HEK293T (cell line): ENCODE measurements at regions not wholly inside any gene's neighbourhood (a gene's known extent, or its start where the extent isn't known, plus 50 kb on each side); places are given as distances from the start of the nearest gene placed in this dataset.
"Not testable (repeated sequence)": the region's sequence is repeated elsewhere in the genome, so short reads cannot be mapped to it uniquely, and the experiment has no call there.

Experiments
- CTCF ChIA-PET: fragments of 350-600 bp; formaldehyde crosslinking; extraction: SDS; loops from one replicate; lab custom pipeline; 2021; ENCODE audit warnings: antibody characterized with exemption, inconsistent platforms; lab: Yijun Ruan, JAX
- POLR2A ChIA-PET: fragments of 350-600 bp; formaldehyde crosslinking; extraction: SDS; loops from one replicate; lab custom pipeline; 2020; ENCODE audit warnings: antibody characterized with exemption, inconsistent platforms; lab: Yijun Ruan, JAX
- DNase-seq: peaks from one replicate; pipeline ENCODE4 v3.0.0; 2012; ENCODE audit warnings: mixed read lengths; ENCODE audit errors: extremely low spot score
- ARNT ChIP-seq: fragments of 450-650 bp; IDR thresholded peaks from 2 replicates; pipeline ENCODE4 v1.6.1; 2017; ENCODE audit warnings: mild to moderate bottlenecking
- BHLHE40 ChIP-seq: fragments of 450-650 bp; IDR thresholded peaks from 2 replicates; pipeline ENCODE4 v1.6.1; 2016; ENCODE audit warnings: mild to moderate bottlenecking, moderate library complexity, borderline replicate concordance
- CTBP1 ChIP-seq: fragments of 450-650 bp; IDR thresholded peaks from 2 replicates; pipeline ENCODE4 v1.6.1; 2016; ENCODE audit warnings: borderline replicate concordance
- ELF4 ChIP-seq: fragments of 450-650 bp; IDR thresholded peaks from 2 replicates; pipeline ENCODE4 v1.6.1; 2017; ENCODE audit warnings: antibody characterized with exemption
- FOXA1 ChIP-seq: fragments of 450-650 bp; IDR thresholded peaks from 2 replicates; pipeline ENCODE4 v1.6.1; 2016; ENCODE audit warnings: mild to moderate bottlenecking
- FOXK2 ChIP-seq: fragments of 450-650 bp; IDR thresholded peaks from 2 replicates; pipeline ENCODE4 v1.6.1; 2016; ENCODE audit warnings: mild to moderate bottlenecking
- FOXM1 ChIP-seq: fragments of 450-650 bp; IDR thresholded peaks from 2 replicates; pipeline ENCODE4 v1.6.1; 2017; ENCODE audit warnings: mild to moderate bottlenecking, borderline replicate concordance
- HDGF ChIP-seq: fragments of 450-650 bp; IDR thresholded peaks from 2 replicates; pipeline ENCODE4 v1.6.1; 2017; ENCODE audit warnings: antibody characterized with exemption, borderline replicate concordance
- L3MBTL2 ChIP-seq: fragments of 450-650 bp; conservative IDR thresholded peaks from 2 replicates; pipeline ENCODE4 v1.6.1; 2016; ENCODE audit warnings: mild to moderate bottlenecking
- LEF1 ChIP-seq: fragments of 450-650 bp; IDR thresholded peaks from 2 replicates; pipeline ENCODE4 v1.6.1; 2017; ENCODE audit warnings: mild to moderate bottlenecking, borderline replicate concordance
- NFRKB ChIP-seq: fragments of 450-650 bp; IDR thresholded peaks from 2 replicates; pipeline ENCODE4 v1.6.1; 2016; ENCODE audit warnings: mild to moderate bottlenecking, moderate library complexity
- PKNOX1 ChIP-seq: fragments of 450-650 bp; IDR thresholded peaks from 2 replicates; pipeline ENCODE4 v1.6.1; 2016
- SP1 ChIP-seq: fragments of 450-650 bp; IDR thresholded peaks from 2 replicates; pipeline ENCODE4 v1.6.1; 2017
- SUZ12 ChIP-seq: fragments of 450-650 bp; IDR thresholded peaks from 2 replicates; pipeline ENCODE4 v1.6.1; 2016; ENCODE audit warnings: mild to moderate bottlenecking
- TARDBP ChIP-seq: fragments of 450-650 bp; IDR thresholded peaks from 2 replicates; pipeline ENCODE4 v1.6.1; 2016
- ZNF384 ChIP-seq: fragments of 450-650 bp; IDR thresholded peaks from 2 replicates; pipeline ENCODE4 v1.6.1; 2016

GRCh38 chr11:87778357-87778756, 396.9 kb downstream of the RAB38 start:
- POLR2A ChIA-PET, result no interaction called here
- CTCF ChIA-PET, result no interaction called here
- TF ChIP-seq NFRKB (no peak), PKNOX1 (no peak), ZNF384 (no peak), HDGF (no peak), L3MBTL2 (no peak), ARNT (no peak), ELF4 (no peak), TARDBP (no peak), LEF1 (no peak), CTBP1 (no peak), FOXA1 (no peak), BHLHE40 (no peak)
- no peak for DNase-seq

DNA sequence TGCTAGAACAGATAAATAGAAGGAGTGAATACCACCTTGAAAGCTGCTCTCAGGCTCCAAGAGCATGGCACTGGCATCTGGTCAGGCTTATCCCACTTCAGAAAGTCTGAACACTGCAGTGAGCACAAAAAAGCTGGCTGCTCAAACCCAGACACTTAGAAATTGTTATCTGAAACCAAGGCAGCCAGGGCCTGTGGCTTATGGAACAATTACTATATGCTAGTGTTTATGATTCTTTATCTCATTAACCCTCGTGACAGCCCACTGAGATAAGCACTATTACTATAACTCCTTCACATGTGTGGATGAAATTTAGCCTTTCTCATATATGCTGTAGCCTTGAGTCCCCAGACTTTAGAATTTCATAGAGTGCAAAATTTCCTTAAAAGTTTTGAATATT, 400.2 kb downstream of the RAB38 start:
- ChIA-PET CTCF (no interaction called here), POLR2A (no interaction called here)
- no peak for DNase-seq
- TF ChIP-seq SP1 (no peak), ARNT (no peak), LEF1 (no peak), SUZ12 (no peak), BHLHE40 (no peak)

DNA sequence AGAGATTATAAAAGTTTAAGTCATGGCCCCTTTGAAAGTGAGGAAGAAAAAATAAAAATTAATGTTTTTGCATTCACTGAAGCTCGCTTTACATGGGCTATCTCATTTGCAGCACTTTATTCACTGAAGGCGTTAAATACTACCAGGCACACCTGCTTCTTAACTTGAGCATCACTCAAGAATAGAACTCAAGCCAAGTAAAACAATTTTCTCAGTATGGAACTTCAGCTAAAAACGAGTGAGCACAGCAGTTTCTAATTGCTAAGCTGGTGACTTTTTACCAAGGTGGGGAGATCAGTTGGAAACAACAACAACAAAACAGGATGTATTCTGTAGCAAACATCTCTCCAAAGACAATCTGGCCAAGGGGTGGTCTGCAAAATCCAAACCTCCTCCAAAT, 405.6 kb downstream of the RAB38 start:
- POLR2A ChIA-PET, result no interaction called here
- no peak for DNase-seq
- CTCF ChIA-PET, result no interaction called here
- TF ChIP-seq CTBP1, result no peak
- TF ChIP-seq LEF1, result no peak

- ChIA-PET POLR2A (no interaction called here), CTCF (no interaction called here)
- DNase-seq, result no peak
- no peak for TF ChIP-seq HDGF
- TF ChIP-seq BHLHE40, result no peak
- TF ChIP-seq NFRKB, result no peak
- no peak for TF ChIP-seq SUZ12
- TF ChIP-seq TARDBP, result no peak
- TF ChIP-seq ARNT, result no peak
- no peak for TF ChIP-seq FOXK2
- TF ChIP-seq SP1, result no peak
- no peak for TF ChIP-seq FOXM1
- TF ChIP-seq CTBP1, result no peak
- TF ChIP-seq FOXA1, result no peak
- TF ChIP-seq ELF4, result no peak
- no peak for TF ChIP-seq L3MBTL2
- no peak for TF ChIP-seq ZNF384
- no peak for TF ChIP-seq LEF1
- no peak for TF ChIP-seq PKNOX1
These were observed 407.6 kb downstream of the RAB38 start for GRCh38 chr11:87767615-87768014.

- CTCF ChIA-PET, POLR2A ChIA-PET, DNase-seq: not testable (repeated sequence)
These were observed 411.2 kb downstream of the RAB38 start for GRCh38 chr11:87764075-87764474.

- TF ChIP-seq FOXA1, result no peak
- CTCF ChIA-PET, result no interaction called here
- no peak for DNase-seq
- POLR2A ChIA-PET, result no interaction called here
These were observed 420.6 kb downstream of the RAB38 start for GRCh38 chr11:87754685-87755084.

DNA sequence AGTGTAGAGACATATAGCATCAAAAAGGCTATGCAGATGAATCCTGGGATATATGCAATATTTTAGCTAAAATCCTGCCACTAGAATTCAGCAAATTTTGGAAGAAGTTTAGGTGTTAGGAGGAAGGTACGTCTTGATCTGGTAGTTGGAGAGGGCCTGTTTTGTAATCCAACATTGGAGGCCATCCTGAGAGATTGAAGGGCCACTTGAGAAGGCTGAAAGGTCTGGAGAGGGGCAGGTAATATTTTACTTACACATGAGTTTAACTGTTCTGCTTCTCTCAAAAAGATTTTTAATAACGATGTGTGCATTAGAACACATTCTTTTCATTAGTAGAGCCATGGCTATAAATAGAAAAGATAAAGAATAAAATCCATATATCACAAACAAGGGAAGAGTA, 422.1 kb downstream of the RAB38 start:
- no peak for DNase-seq
- POLR2A ChIA-PET, result no interaction called here
- CTCF ChIA-PET, result no interaction called here
- TF ChIP-seq SUZ12 (no peak), PKNOX1 (no peak), TARDBP (no peak), NFRKB (no peak), ARNT (no peak), FOXA1 (no peak), BHLHE40 (no peak), HDGF (no peak), FOXM1 (no peak), LEF1 (no peak), CTBP1 (no peak), ELF4 (no peak), L3MBTL2 (no peak), FOXK2 (no peak), ZNF384 (no peak), SP1 (no peak)

- POLR2A ChIA-PET, result no interaction called here
- CTCF ChIA-PET, result no interaction called here
- TF ChIP-seq FOXM1 (no peak), FOXA1 (no peak), ELF4 (no peak), L3MBTL2 (no peak), CTBP1 (no peak), LEF1 (no peak), HDGF (no peak)
- DNase-seq, result no peak
These were observed 432.2 kb downstream of the RAB38 start for GRCh38 chr11:87743007-87743406.
